ENCODE measurements at regions not wholly inside any gene's neighbourhood (a gene's known extent, or its start where the extent isn't known, plus 50 kb on each side); places are given as distances from the start of the nearest gene placed in this dataset.

DNA sequence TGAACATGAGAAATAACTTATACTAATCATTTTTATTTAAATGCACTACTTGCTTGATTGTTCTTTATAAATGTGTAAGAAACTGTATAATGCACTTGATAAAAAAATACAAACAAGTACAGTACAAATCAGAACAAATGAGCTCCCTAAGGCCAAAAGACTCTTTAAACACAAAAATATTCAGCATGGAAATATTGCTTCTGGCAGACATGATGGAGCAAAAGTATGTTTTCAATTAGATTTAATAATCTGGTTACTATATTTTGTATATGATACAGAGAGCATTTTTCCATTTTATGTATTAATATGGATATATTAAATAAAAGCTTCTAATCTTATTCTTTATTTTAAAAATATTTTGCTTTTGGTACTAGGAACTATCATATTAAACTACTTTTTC lies 800.2 kb upstream of the LRFN5 start:
- Histone ChIP-seq H3K4me3 (ENCODE audit: low read depth, low read length) (no peak overlapping the region), H3K36me3 (no peaks in the 10 kb centered on the region), H3K27me3 (ENCODE audit: insufficient read depth, low read depth, severe bottlenecking) (no peaks in the 10 kb centered on the region), H3K27ac (no peak overlapping the region), H3K9me3 (ENCODE audit: severe bottlenecking) (no peaks in the 10 kb centered on the region)
- TF ChIP-seq, protein P1, sequence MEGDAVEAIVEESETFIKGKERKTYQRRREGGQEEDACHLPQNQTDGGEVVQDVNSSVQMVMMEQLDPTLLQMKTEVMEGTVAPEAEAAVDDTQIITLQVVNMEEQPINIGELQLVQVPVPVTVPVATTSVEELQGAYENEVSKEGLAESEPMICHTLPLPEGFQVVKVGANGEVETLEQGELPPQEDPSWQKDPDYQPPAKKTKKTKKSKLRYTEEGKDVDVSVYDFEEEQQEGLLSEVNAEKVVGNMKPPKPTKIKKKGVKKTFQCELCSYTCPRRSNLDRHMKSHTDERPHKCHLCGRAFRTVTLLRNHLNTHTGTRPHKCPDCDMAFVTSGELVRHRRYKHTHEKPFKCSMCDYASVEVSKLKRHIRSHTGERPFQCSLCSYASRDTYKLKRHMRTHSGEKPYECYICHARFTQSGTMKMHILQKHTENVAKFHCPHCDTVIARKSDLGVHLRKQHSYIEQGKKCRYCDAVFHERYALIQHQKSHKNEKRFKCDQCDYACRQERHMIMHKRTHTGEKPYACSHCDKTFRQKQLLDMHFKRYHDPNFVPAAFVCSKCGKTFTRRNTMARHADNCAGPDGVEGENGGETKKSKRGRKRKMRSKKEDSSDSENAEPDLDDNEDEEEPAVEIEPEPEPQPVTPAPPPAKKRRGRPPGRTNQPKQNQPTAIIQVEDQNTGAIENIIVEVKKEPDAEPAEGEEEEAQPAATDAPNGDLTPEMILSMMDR (IDR thresholded peaks at IDR 0.05; ENCODE audit: low read depth, low read length): no peak
- DNase-seq: no peak

DNA sequence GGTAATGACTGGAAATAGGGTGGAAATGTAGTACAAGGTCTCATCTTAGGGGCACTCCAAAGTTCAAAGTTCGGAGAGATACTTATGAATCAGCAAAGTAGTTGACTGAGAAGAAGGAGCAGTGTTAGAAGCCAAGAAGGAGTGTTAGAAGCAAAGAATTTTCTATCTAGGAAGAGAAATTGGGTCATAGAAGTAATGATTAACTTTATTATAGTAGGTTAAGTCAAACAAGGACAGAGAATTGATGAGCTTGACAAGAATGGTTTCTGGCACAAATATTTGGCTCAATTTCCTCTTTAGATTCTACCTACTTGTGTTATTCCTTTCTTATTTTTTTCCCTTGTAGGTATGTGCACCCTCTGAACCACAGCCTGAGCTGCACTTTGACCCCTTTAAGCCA lies 810.5 kb upstream of the LRFN5 start:
- H3K4me3 ChIP-seq (ENCODE audit: low read depth, low read length): no peak overlapping the region
- TF ChIP-seq, protein P1 (IDR thresholded peaks at IDR 0.05; ENCODE audit: low read depth, low read length): no peak
- H3K9me3 ChIP-seq (ENCODE audit: severe bottlenecking): no peaks in the 10 kb centered on the region
- no peaks in the 10 kb centered on the region for H3K36me3 ChIP-seq
- no peak overlapping the region for H3K27ac ChIP-seq
- no peaks in the 10 kb centered on the region for H3K27me3 ChIP-seq (ENCODE audit: insufficient read depth, low read depth, severe bottlenecking)
- DNase-seq: no peak

DNA sequence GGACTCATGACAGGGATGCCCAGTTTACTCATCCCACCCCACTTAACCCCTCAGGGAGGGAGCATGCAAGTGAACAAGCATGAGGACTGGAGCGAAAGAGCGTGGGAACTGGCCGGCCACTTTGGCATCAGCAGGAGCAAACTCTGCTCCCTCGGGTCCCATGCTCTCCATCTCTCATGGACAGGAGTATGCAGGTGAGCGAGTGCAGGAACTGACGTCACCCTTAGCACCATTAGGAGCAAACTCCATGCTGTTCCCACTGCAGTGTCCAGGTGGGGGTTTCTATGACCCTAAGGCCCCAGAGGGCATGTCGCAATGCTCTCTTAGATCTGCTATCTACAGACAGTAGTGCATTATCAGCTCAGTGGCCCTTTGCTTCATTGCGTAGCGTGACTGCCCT lies 821.8 kb upstream of the LRFN5 start:
- TF ChIP-seq, protein P1 (IDR thresholded peaks at IDR 0.05; ENCODE audit: low read depth, low read length): no peak
- DNase-seq: no peak
- H3K9me3 ChIP-seq (ENCODE audit: severe bottlenecking): no peaks in the 10 kb centered on the region
- H3K4me3 ChIP-seq (ENCODE audit: low read depth, low read length): no peak overlapping the region
- no peaks in the 10 kb centered on the region for H3K27me3 ChIP-seq (ENCODE audit: insufficient read depth, low read depth, severe bottlenecking)
- no peak overlapping the region for H3K27ac ChIP-seq
- H3K36me3 ChIP-seq: no peaks in the 10 kb centered on the region

DNA sequence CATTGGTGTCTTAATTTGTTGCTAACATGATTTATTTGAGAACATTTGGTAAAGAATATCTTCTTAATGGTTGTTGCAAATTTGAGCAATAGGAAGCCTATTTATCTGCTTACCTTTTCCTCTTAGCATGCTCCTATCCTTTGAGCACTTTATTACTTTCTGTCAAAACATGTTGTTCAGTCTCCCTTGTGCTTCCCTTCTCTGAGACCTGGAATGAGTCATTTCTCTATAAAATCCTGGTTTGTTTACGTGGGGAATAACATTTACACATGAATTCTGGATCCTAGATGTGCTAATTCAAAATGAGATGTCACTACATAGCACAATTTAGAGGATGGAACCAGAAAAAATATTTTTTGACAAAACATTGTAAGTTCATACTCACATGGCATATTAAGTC lies 844.0 kb upstream of the LRFN5 start:
- no peaks in the 10 kb centered on the region for H3K9me3 ChIP-seq (ENCODE audit: severe bottlenecking)
- no peaks in the 10 kb centered on the region for H3K36me3 ChIP-seq
- TF ChIP-seq, protein P1 (IDR thresholded peaks at IDR 0.05; ENCODE audit: low read depth, low read length): no peak
- peaks cover 12% of the 10 kb centered on the region for H3K27me3 ChIP-seq (ENCODE audit: insufficient read depth, low read depth, severe bottlenecking)
- H3K4me3 ChIP-seq (ENCODE audit: low read depth, low read length): no peak overlapping the region
- H3K27ac ChIP-seq: no peak overlapping the region
- DNase-seq: no peak

DNA sequence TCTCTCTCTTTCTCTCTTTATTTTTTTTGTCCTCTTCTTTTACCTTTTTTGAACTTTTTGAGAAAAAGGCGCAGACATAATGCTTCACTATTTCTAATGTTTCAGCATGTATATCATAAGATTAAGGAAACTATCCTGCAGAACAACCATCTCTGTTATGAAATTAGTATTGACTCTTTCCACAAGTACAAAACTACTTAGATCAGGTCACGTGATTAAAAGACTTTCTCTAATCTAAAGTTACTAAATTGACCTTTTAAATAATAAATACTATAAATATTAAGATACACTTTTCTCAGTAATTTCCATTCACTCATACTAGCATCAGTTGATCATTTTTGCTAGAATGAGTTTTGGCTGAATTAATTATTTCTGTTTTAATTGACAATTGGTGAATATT lies 844.5 kb upstream of the LRFN5 start:
- Histone ChIP-seq H3K9me3 (ENCODE audit: severe bottlenecking) (no peaks in the 10 kb centered on the region), H3K36me3 (no peaks in the 10 kb centered on the region), H3K4me3 (ENCODE audit: low read depth, low read length) (no peak overlapping the region), H3K27me3 (ENCODE audit: insufficient read depth, low read depth, severe bottlenecking) (peaks cover 12% of the 10 kb centered on the region), H3K27ac (no peak overlapping the region)
- DNase-seq: no peak
- TF ChIP-seq, protein P1 (IDR thresholded peaks at IDR 0.05; ENCODE audit: low read depth, low read length): no peak

DNA sequence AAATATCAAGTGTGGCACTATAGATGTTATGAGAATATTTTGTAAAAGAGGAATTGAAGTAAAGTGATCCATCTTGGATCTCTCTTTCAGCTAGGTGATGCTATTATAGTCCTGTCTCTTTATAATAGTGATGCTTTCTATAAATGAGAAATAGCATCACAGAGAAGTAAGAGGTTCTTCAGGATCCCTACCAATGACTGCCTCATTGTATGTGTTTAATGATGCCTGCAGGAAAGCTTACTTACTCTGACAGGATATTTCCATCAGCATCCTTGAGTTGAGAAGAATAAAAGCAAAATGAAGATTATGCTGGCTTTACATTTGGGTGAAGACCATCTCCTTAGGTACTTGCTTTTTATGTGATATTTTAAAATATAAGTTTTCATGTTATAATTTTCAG lies 846.0 kb upstream of the LRFN5 start:
- no peak overlapping the region for H3K27ac ChIP-seq
- H3K36me3 ChIP-seq: no peaks in the 10 kb centered on the region
- no peak overlapping the region for H3K4me3 ChIP-seq (ENCODE audit: low read depth, low read length)
- no peak for DNase-seq
- TF ChIP-seq, protein P1 (IDR thresholded peaks at IDR 0.05; ENCODE audit: low read depth, low read length): no peak
- no peaks in the 10 kb centered on the region for H3K9me3 ChIP-seq (ENCODE audit: severe bottlenecking)
- peaks cover 16% of the 10 kb centered on the region for H3K27me3 ChIP-seq (ENCODE audit: insufficient read depth, low read depth, severe bottlenecking)

Measured in WERI-Rb-1 (cell line).